SKM-1 treated with dmso at 0.1 percent for 144 hours (cell line): ENCODE measurements at regions not wholly inside any gene's neighbourhood (a gene's known extent, or its start where the extent isn't known, plus 50 kb on each side); places are given as distances from the start of the nearest gene placed in this dataset.
"Not testable (repeated sequence)": the region's sequence is repeated elsewhere in the genome, so short reads cannot be mapped to it uniquely, and the experiment has no call there.

ENCODE experiments used
- DNase-seq: peaks from one replicate; lab custom pipeline; 2025; ENCODE audit not compliant: unreplicated experiment; lab: John Stamatoyannopoulos, UW

- no peak for DNase-seq
Observed at GRCh38 chr2:200199576-200200263, 106.8 kb upstream of the SPATS2L start.

- DNase-seq = not testable (repeated sequence)
Observed at GRCh38 chr2:200201839-200202238, 104.7 kb upstream of the SPATS2L start.

- DNase-seq = no peak
Observed at GRCh38 chr2:200203381-200203827, 103.1 kb upstream of the SPATS2L start.

- no peak for DNase-seq
Observed at GRCh38 chr2:200208041-200208440, 98.5 kb upstream of the SPATS2L start.

GRCh38 chr2:200209030-200209429, 97.5 kb upstream of the SPATS2L start:
- no peak for DNase-seq

GRCh38 chr2:200211643-200212042, 94.8 kb upstream of the SPATS2L start:
- no peak for DNase-seq

GRCh38 chr2:200212862-200213425, 93.5 kb upstream of the SPATS2L start:
- DNase-seq = no peak

GRCh38 chr2:200216310-200216709, 90.2 kb upstream of the SPATS2L start:
- peak; percentile 36 for DNase-seq

GRCh38 chr2:200217320-200217719, 89.2 kb upstream of the SPATS2L start:
- DNase-seq = no peak

- no peak for DNase-seq
Observed at GRCh38 chr2:200218645-200219044, 87.8 kb upstream of the SPATS2L start.

GRCh38 chr2:200219309-200220113, 87.0 kb upstream of the SPATS2L start:
- no peak for DNase-seq

- no peak for DNase-seq
Observed at GRCh38 chr2:200220251-200220650, 86.2 kb upstream of the SPATS2L start.

- no peak for DNase-seq
Observed at GRCh38 chr2:200221055-200221955, 85.2 kb upstream of the SPATS2L start.

- DNase-seq = no peak
Observed at GRCh38 chr2:200222791-200223190, 83.7 kb upstream of the SPATS2L start.

- peak; percentile 6 for DNase-seq
Observed at GRCh38 chr2:200223205-200223784, 83.2 kb upstream of the SPATS2L start.

- DNase-seq = no peak
Observed at GRCh38 chr2:200225951-200226350, 80.5 kb upstream of the SPATS2L start.

GRCh38 chr2:200226451-200227426, 79.8 kb upstream of the SPATS2L start:
- DNase-seq = no peak

GRCh38 chr2:200230716-200231115, 75.8 kb upstream of the SPATS2L start:
- DNase-seq = no peak

GRCh38 chr2:200235533-200235932, 71.0 kb upstream of the SPATS2L start:
- DNase-seq = no peak
